ENCODE measurements at regions not wholly inside any gene's neighbourhood (a gene's known extent, or its start where the extent isn't known, plus 50 kb on each side); places are given as distances from the start of the nearest gene placed in this dataset.
"Not testable (repeated sequence)": the region's sequence is repeated elsewhere in the genome, so short reads cannot be mapped to it uniquely, and the experiment has no call there.

- H3K27me3 ChIP-seq (ENCODE audit: low read depth, low read length), result no peaks in the 10 kb centered on the region
- no peaks in the 10 kb centered on the region for H4K20me1 ChIP-seq (ENCODE audit: insufficient read depth, low read length)
- no peaks in the 10 kb centered on the region for H3K36me3 ChIP-seq (replicated peaks; ENCODE audit: low read depth, low read length)
- no peaks in the 10 kb centered on the region for H3K9me3 ChIP-seq (ENCODE audit: insufficient read depth, low read length)
- H3K4me1 ChIP-seq (ENCODE audit: low read length), result no peaks in the 10 kb centered on the region
- H3K4me2 ChIP-seq (ENCODE audit: low read length), result no peak overlapping the region
- H3K79me2 ChIP-seq (ENCODE audit: low read length), result no peaks in the 10 kb centered on the region
- no peak overlapping the region for H3K4me3 ChIP-seq (ENCODE audit: low read length)
- no peak overlapping the region for H3K27ac ChIP-seq (ENCODE audit: low read length)
- H2AFZ ChIP-seq (ENCODE audit: low read depth, low read length), result no peak overlapping the region
- TF ChIP-seq EZH2phosphoT487 (IDR thresholded peaks at IDR 0.05; ENCODE audit: low read depth), result no peak
- no peak for TF ChIP-seq CTCF (IDR thresholded peaks at IDR 0.05; ENCODE audit: low read depth, low read length)
- H3K9ac ChIP-seq (ENCODE audit: low read length), result no peak overlapping the region
These were observed 164.2 kb upstream of the FANCL start for GRCh38 chr2:58405341-58405740.

- H3K79me2 ChIP-seq (ENCODE audit: low read length), result no peaks in the 10 kb centered on the region
- no peak overlapping the region for H3K4me2 ChIP-seq (ENCODE audit: low read length)
- H3K27ac ChIP-seq (ENCODE audit: low read length), result no peak overlapping the region
- H3K4me3 ChIP-seq (ENCODE audit: low read length), result no peak overlapping the region
- no peaks in the 10 kb centered on the region for H3K9me3 ChIP-seq (ENCODE audit: insufficient read depth, low read length)
- no peak overlapping the region for H2AFZ ChIP-seq (ENCODE audit: low read depth, low read length)
- no peaks in the 10 kb centered on the region for H4K20me1 ChIP-seq (ENCODE audit: insufficient read depth, low read length)
- H3K27me3 ChIP-seq (ENCODE audit: low read depth, low read length), result no peaks in the 10 kb centered on the region
- no peak overlapping the region for H3K9ac ChIP-seq (ENCODE audit: low read length)
- TF ChIP-seq CTCF (IDR thresholded peaks at IDR 0.05; ENCODE audit: low read depth, low read length) (no peak), EZH2phosphoT487 (IDR thresholded peaks at IDR 0.05; ENCODE audit: low read depth) (no peak)
- no peaks in the 10 kb centered on the region for H3K4me1 ChIP-seq (ENCODE audit: low read length)
- no peaks in the 10 kb centered on the region for H3K36me3 ChIP-seq (replicated peaks; ENCODE audit: low read depth, low read length)
These were observed 160.8 kb upstream of the FANCL start for GRCh38 chr2:58401936-58402335.

- Histone ChIP-seq H3K27me3 (ENCODE audit: low read depth, low read length) (no peaks in the 10 kb centered on the region), H3K4me2 (ENCODE audit: low read length) (no peak overlapping the region), H3K36me3 (replicated peaks; ENCODE audit: low read depth, low read length) (no peaks in the 10 kb centered on the region), H2AFZ (ENCODE audit: low read depth, low read length) (no peak overlapping the region), H3K4me3 (ENCODE audit: low read length) (no peak overlapping the region), H3K4me1 (ENCODE audit: low read length) (no peaks in the 10 kb centered on the region), H4K20me1 (ENCODE audit: insufficient read depth, low read length) (no peaks in the 10 kb centered on the region), H3K79me2 (ENCODE audit: low read length) (no peaks in the 10 kb centered on the region), H3K9ac (ENCODE audit: low read length) (no peak overlapping the region), H3K27ac (ENCODE audit: low read length) (no peak overlapping the region), H3K9me3 (ENCODE audit: insufficient read depth, low read length) (no peaks in the 10 kb centered on the region)
- no peak for TF ChIP-seq EZH2phosphoT487 (IDR thresholded peaks at IDR 0.05; ENCODE audit: low read depth)
These were observed 157.3 kb upstream of the FANCL start for GRCh38 chr2:58398406-58398805.

GRCh38 chr2:58387701-58388100 lies 146.6 kb upstream of the FANCL start:
- H2AFZ ChIP-seq (ENCODE audit: low read depth, low read length), result no peak overlapping the region
- no peaks in the 10 kb centered on the region for H3K9me3 ChIP-seq (ENCODE audit: insufficient read depth, low read length)

GRCh38 chr2:58386904-58387303 lies 145.8 kb upstream of the FANCL start:
- not testable (repeated sequence) for H3K27ac ChIP-seq (ENCODE audit: low read length); H2AFZ ChIP-seq (ENCODE audit: low read depth, low read length); H3K4me3 ChIP-seq (ENCODE audit: low read length); H3K79me2 ChIP-seq (ENCODE audit: low read length); H3K4me2 ChIP-seq (ENCODE audit: low read length); H3K36me3 ChIP-seq (replicated peaks; ENCODE audit: low read depth, low read length); H4K20me1 ChIP-seq (ENCODE audit: insufficient read depth, low read length); H3K9ac ChIP-seq (ENCODE audit: low read length); H3K27me3 ChIP-seq (ENCODE audit: low read depth, low read length); H3K4me1 ChIP-seq (ENCODE audit: low read length); H3K9me3 ChIP-seq (ENCODE audit: insufficient read depth, low read length)

More at GRCh38 chr2:58387701-58388100, 146.6 kb upstream of the FANCL start:
- Histone ChIP-seq H4K20me1 (ENCODE audit: insufficient read depth, low read length) (no peaks in the 10 kb centered on the region), H3K36me3 (replicated peaks; ENCODE audit: low read depth, low read length) (no peaks in the 10 kb centered on the region), H3K4me1 (ENCODE audit: low read length) (no peaks in the 10 kb centered on the region), H3K4me2 (ENCODE audit: low read length) (no peak overlapping the region), H3K27me3 (ENCODE audit: low read depth, low read length) (no peaks in the 10 kb centered on the region), H3K27ac (ENCODE audit: low read length) (no peak overlapping the region), H3K79me2 (ENCODE audit: low read length) (no peaks in the 10 kb centered on the region), H3K4me3 (ENCODE audit: low read length) (no peak overlapping the region), H3K9ac (ENCODE audit: low read length) (no peak overlapping the region)
- TF ChIP-seq EZH2phosphoT487 (IDR thresholded peaks at IDR 0.05; ENCODE audit: low read depth) (no peak), CTCF (IDR thresholded peaks at IDR 0.05; ENCODE audit: low read depth, low read length) (no peak)

All from OCI-LY3 (cell line).